Upper lobe of left lung (tissue), 6 donors: ENCODE measurements at regions not wholly inside any gene's neighbourhood (a gene's known extent, or its start where the extent isn't known, plus 50 kb on each side); places are given as distances from the start of the nearest gene placed in this dataset.

Experiments
- ATAC-seq, 2 donors: fragments of 200-7000 bp; cut with Tn5 transposase; one replicate each; pipeline ENCODE4 v1.9.1; 2022; ENCODE audit warnings: mild to moderate bottlenecking in 2 of 2, moderate library complexity in 2 of 2; ENCODE audit not compliant: low FRiP score in 2 of 2
- DNase-seq, 2 donors: peaks; one replicate each; pipeline ENCODE4 v3.0.0-alpha.2; 2019 to 2020
- H3K27ac ChIP-seq, 4 donors: fragments of 200-600 bp; sonication (generic); one replicate each; pipeline ENCODE4 v1.5.1; 2016 to 2019
- H3K27me3 ChIP-seq, 4 donors: fragments of 200-600 bp; sonication (generic); one replicate each; pipeline ENCODE4 v1.5.1; 2017 to 2019
- H3K36me3 ChIP-seq, 4 donors: fragments of 200-600 bp; sonication (generic); one replicate each; pipeline ENCODE4 v1.5.1; 2016 to 2019
- H3K4me1 ChIP-seq, 4 donors: fragments of 200-600 bp; sonication (generic); one replicate each; pipeline ENCODE4 v1.5.1; 2018 to 2019
- H3K4me3 ChIP-seq, 4 donors: fragments of 200-600 bp; sonication (generic); one replicate each; pipeline ENCODE4 v1.5.1; 2017 to 2019; ENCODE audit warnings: mild to moderate bottlenecking in 2 of 4, moderate library complexity in 1 of 4
- H3K9me3 ChIP-seq, 4 donors: fragments of 200-600 bp; sonication (generic); one replicate each; pipeline ENCODE4 v1.5.1; 2018 to 2019
- EP300 ChIP-seq, 4 donors: sonication (generic); formaldehyde crosslinking; IDR thresholded peaks; one replicate each; pipeline ENCODE4 v1.5.1; 2017; ENCODE audit warnings: antibody characterized with exemption in 4 of 4, control low read depth in 2 of 4
- POLR2A ChIP-seq, 4 donors: fragments of 450-650 bp; IDR thresholded peaks; one replicate each; pipeline ENCODE4 v1.5.1; 2016 to 2017; ENCODE audit warnings: antibody characterized with exemption in 4 of 4, mild to moderate bottlenecking in 2 of 4
- POLR2AphosphoS5 ChIP-seq, 2 donors: sonication (generic); formaldehyde crosslinking; IDR thresholded peaks; one replicate each; pipeline ENCODE4 v1.5.1; 2017; ENCODE audit warnings: antibody characterized with exemption in 2 of 2
- WGBS, 2 donors: methylation state at CpG; one replicate each; pipeline ENCODE4 v1.1.5; 2017 to 2018; 5-methylcytosine and 5-hydroxymethylcytosine counted together
- TF ChIP-seq, protein P1 (sequence below), 6 experiments: fragments of 450-650 bp in 4 of 6; fragments of 200-600 bp in 2 of 6; sonication (generic) in 2 of 6; IDR thresholded peaks; one replicate each; pipeline ENCODE4 v1.5.1; 2016 to 2019; ENCODE audit warnings: antibody characterized with exemption in 6 of 6
- donor health status: DM: no; HTN: no; CAD: no; lungs with moderate emphysema.
- donor health status: DM: no; HTN: yes; CAD: no; lungs with severe emphysema.

DNA sequence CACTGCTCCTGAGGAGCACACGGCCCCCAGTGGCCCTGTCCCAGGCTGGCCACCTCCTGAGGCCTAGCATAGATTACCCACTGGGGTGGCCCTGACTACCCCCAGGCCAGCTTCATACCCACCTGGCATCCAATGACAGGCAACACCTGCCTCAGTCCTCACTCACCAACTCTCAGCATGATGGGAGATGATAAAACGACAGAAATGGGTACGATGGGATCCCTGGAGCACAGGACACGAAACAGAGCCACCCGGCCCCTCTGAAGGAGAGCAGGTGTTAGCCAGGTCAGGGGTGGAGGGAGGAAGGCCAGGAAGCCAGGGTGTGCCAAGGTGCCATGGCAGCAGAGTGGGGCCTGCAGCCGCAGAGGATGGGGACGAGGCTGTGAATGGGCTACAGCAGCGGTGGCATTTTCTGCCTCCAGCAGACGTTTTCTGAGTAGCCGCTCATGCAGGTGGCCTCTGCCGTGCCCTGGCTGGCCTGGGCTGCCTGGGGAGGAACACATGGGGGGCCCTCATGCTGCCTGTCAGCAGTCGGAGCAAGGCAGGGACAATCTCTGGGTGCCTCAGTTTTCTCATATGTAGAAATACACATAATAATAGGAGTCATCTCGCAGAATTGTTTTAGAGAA is 50.2 kb upstream of the FGF3 start:
- Histone ChIP-seq H3K4me3 (no peak overlapping the region), H3K27me3 (peaks cover 0 to 3% (median 2%) of the 10 kb centered on the region in 4 donors), H3K9me3 (no peaks in the 10 kb centered on the region), H3K36me3 (no peaks in the 10 kb centered on the region), H3K4me1 (no peaks in the 10 kb centered on the region), H3K27ac (no peak overlapping the region)
- no peak for TF ChIP-seq EP300 (IDR thresholded peaks at IDR 0.05)
- no peak for TF ChIP-seq POLR2AphosphoS5 (IDR thresholded peaks at IDR 0.05)
- TF ChIP-seq, protein P1, sequence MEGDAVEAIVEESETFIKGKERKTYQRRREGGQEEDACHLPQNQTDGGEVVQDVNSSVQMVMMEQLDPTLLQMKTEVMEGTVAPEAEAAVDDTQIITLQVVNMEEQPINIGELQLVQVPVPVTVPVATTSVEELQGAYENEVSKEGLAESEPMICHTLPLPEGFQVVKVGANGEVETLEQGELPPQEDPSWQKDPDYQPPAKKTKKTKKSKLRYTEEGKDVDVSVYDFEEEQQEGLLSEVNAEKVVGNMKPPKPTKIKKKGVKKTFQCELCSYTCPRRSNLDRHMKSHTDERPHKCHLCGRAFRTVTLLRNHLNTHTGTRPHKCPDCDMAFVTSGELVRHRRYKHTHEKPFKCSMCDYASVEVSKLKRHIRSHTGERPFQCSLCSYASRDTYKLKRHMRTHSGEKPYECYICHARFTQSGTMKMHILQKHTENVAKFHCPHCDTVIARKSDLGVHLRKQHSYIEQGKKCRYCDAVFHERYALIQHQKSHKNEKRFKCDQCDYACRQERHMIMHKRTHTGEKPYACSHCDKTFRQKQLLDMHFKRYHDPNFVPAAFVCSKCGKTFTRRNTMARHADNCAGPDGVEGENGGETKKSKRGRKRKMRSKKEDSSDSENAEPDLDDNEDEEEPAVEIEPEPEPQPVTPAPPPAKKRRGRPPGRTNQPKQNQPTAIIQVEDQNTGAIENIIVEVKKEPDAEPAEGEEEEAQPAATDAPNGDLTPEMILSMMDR (IDR thresholded peaks at IDR 0.05), result no peak
- no peak for TF ChIP-seq POLR2A (IDR thresholded peaks at IDR 0.05)
- 85 to 92% methylated on average over 12 to 13 of the region's 13 CpGs for WGBS, 2 donors
- DNase-seq (no peak), ATAC-seq (no peak)

DNA sequence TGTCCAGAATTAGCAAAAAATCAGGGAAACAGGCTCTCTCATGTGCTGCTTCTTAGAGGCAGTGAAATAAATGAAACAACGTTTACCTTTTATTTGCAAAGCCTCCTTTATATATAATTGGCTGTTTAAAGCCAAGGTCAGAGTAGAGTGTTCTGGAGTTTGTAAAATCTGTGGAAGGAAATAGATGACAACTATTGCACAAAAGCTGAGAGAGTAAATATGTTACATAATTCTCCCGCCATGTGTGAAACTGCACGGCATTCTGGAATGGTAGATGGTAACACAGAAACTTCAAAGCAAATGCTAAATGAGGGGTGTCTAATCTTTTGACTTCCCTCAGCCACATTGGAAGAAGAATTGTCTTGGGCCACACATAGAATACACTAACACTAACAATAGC is 51.5 kb upstream of the FGF3 start:
- WGBS, 2 donors, result 34 to 37% methylated on average over 3 of the region's 3 CpGs
- no peak for DNase-seq
- H3K9me3 ChIP-seq, result no peaks in the 10 kb centered on the region

DNA sequence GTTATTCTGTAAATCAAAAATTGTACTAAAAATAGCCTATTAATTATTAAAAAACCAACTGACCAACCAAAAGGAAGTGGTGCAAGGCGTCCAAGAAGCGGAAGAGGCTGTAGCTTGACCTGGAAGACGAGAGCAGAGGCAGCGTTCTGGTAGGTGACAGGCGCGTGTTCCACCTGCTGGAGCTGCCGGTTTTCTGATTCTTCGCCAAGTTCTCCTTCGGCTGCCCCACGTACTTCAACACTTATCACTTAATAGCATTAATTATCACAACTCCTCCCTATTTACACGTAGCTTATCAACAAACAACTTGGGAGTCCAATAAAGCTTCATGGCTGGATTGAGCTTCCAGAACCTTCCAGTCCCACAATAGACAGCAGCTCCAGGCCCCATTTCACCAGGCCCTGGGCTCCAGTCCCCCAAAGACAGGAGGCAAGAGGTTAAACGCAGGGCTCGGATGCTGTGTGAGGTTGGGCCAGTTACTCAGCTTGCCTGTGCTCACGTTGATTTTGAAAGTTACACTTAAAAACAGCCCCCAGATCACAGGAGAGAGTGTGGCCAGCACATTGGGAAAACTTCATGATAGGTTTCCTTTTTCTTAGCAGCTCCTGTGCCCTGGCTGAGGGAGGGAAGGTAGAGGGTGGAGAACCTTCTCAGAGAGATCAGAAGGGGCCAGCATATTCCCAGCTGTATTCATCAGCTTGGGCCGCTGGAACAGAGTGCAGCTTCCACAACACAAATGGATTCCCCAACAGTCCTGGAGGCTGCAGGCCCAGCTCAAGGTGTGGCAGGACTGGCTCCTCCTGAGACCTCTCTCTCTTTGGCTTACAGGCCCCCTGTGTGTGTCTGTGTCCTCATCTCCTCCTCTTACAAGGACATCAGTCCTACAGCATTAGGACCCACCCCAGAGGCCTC is 54.2 kb upstream of the FGF3 start:
- Histone ChIP-seq H3K27ac (no peak overlapping the region), H3K27me3 (peaks cover 0 to 2% (median under 1%) of the 10 kb centered on the region in 4 donors), H3K4me3 (no peak overlapping the region), H3K9me3 (no peaks in the 10 kb centered on the region), H3K4me1 (no peaks in the 10 kb centered on the region), H3K36me3 (no peaks in the 10 kb centered on the region)
- DNase-seq (no peak), ATAC-seq (no peak)
- WGBS, 2 donors, result 76 to 81% methylated on average over 15 of the region's 15 CpGs
- no peak for TF ChIP-seq POLR2A (IDR thresholded peaks at IDR 0.05)
- TF ChIP-seq EP300 (IDR thresholded peaks at IDR 0.05), result no peak
- TF ChIP-seq, protein P1 (IDR thresholded peaks at IDR 0.05), result no peak
- TF ChIP-seq POLR2AphosphoS5 (IDR thresholded peaks at IDR 0.05), result no peak

More for the DNA sequence above, 51.5 kb upstream of the FGF3 start:
- TF ChIP-seq, protein P1 (IDR thresholded peaks at IDR 0.05), result no peak
- no peak for TF ChIP-seq EP300 (IDR thresholded peaks at IDR 0.05)
- Histone ChIP-seq H3K4me3 (no peak overlapping the region), H3K27ac (no peak overlapping the region), H3K36me3 (no peaks in the 10 kb centered on the region), H3K4me1 (no peaks in the 10 kb centered on the region), H3K27me3 (peaks cover 0 to 3% (median 2%) of the 10 kb centered on the region in 4 donors)
- no peak for ATAC-seq

DNA sequence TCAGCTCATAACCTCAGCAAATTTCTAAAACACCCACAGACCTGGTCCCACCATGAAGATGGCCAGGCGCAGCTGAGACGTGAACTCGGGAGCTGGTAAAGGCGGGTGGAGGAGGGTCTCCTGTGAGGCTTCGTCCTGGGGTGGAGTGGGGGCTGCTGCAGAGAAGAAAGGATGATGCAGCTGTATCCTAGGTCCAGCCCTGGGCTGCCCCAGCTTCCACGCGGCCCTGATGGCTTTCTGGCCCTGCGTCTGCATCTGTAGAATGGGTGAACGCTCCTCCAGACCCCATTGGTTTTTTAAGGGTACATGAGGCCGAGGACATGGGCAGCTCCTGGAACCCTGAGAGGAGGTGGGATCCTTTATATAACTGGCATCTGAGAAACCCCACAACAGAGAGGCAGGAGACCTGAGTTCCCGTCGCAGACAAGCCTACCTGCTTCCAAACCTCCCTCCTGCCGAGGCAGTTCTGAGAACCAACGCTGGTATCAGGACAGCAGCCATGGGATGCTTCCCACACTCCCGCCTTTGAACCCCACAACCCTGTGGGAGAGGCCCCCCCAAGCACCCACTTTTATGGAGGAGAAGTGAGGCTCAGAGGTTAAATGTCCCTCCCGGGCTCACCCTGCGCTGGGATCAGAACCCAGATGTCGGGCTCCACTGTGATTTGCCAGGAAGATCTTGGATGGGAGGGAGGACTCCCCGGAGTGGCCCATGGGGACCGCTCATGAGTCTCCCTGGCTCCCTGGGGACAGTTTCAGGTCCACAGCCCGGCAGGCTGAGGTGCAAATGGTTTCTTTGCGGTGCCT is 55.2 kb upstream of the FGF3 start:
- H3K4me1 ChIP-seq, result no peaks in the 10 kb centered on the region
- WGBS, 2 donors, result 81 to 95% methylated on average over 11 to 20 of the region's 22 CpGs
- DNase-seq, result no peak

More for the DNA sequence above, 55.2 kb upstream of the FGF3 start:
- no peak for ATAC-seq
- Histone ChIP-seq H3K27me3 (no peaks in the 10 kb centered on the region), H3K4me3 (no peak overlapping the region), H3K36me3 (no peaks in the 10 kb centered on the region), H3K27ac (no peak overlapping the region), H3K9me3 (no peaks in the 10 kb centered on the region)
- TF ChIP-seq, protein P1 (IDR thresholded peaks at IDR 0.05), result no peak
- no peak for TF ChIP-seq POLR2AphosphoS5 (IDR thresholded peaks at IDR 0.05)
- no peak for TF ChIP-seq POLR2A (IDR thresholded peaks at IDR 0.05)
- no peak for TF ChIP-seq EP300 (IDR thresholded peaks at IDR 0.05)
